ENCODE measurements at regions not wholly inside any gene's neighbourhood (a gene's known extent, or its start where the extent isn't known, plus 50 kb on each side); places are given as distances from the start of the nearest gene placed in this dataset.

DNA sequence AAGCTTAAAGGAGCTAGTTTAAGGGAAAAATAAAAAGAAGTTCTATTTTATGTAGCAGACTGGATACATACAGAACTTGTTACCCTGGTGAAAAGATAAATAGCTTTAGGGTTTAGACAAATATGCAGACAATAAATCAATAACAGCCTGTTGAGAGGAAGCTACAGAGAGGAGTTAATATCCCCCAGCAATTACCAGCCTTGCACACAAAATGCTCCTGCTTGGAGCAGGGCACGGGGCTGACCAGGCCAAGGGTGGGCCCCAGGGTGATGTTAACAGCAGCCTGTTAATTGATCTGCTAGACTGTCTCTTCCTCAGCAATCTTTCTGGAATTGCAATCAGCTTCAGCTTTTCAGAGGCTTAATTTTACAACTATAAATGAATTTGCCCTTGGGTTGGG, 125.1 kb upstream of the SOX4 start:
- H3K36me3 ChIP-seq, result no peaks in the 10 kb centered on the region
- no peaks in the 10 kb centered on the region for H3K27me3 ChIP-seq
- H3K9me3 ChIP-seq, result no peaks in the 10 kb centered on the region
- intact Hi-C loops (cut with DNase I), result no loop called here
- TF ChIP-seq POLR2AphosphoS5 (IDR thresholded peaks at IDR 0.05; ENCODE audit: insufficient read depth in 1 of 2, low read depth in 1 of 2), result no peak
- no peak for TF ChIP-seq POLR2A (IDR thresholded peaks at IDR 0.05)
- TF ChIP-seq, protein P1, sequence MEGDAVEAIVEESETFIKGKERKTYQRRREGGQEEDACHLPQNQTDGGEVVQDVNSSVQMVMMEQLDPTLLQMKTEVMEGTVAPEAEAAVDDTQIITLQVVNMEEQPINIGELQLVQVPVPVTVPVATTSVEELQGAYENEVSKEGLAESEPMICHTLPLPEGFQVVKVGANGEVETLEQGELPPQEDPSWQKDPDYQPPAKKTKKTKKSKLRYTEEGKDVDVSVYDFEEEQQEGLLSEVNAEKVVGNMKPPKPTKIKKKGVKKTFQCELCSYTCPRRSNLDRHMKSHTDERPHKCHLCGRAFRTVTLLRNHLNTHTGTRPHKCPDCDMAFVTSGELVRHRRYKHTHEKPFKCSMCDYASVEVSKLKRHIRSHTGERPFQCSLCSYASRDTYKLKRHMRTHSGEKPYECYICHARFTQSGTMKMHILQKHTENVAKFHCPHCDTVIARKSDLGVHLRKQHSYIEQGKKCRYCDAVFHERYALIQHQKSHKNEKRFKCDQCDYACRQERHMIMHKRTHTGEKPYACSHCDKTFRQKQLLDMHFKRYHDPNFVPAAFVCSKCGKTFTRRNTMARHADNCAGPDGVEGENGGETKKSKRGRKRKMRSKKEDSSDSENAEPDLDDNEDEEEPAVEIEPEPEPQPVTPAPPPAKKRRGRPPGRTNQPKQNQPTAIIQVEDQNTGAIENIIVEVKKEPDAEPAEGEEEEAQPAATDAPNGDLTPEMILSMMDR (IDR thresholded peaks at IDR 0.05), result no peak
- no peak overlapping the region for H3K4me3 ChIP-seq
- no peak overlapping the region for H3K27ac ChIP-seq
- H3K4me1 ChIP-seq, result no peaks in the 10 kb centered on the region
- DNase-seq (ENCODE audit: extremely low spot score in 2 of 2), result no peak

GRCh38 chr6:21469213-21469612, 124.3 kb upstream of the SOX4 start:
- Histone ChIP-seq H3K4me1 (no peaks in the 10 kb centered on the region), H3K4me3 (no peak overlapping the region), H3K27me3 (no peaks in the 10 kb centered on the region), H3K27ac (no peak overlapping the region), H3K9me3 (no peaks in the 10 kb centered on the region), H3K36me3 (no peaks in the 10 kb centered on the region)
- no peak for TF ChIP-seq POLR2A (IDR thresholded peaks at IDR 0.05)
- TF ChIP-seq, protein P1 (IDR thresholded peaks at IDR 0.05), result no peak
- no peak for TF ChIP-seq POLR2AphosphoS5 (IDR thresholded peaks at IDR 0.05; ENCODE audit: insufficient read depth in 1 of 2, low read depth in 1 of 2)
- intact Hi-C loops (cut with DNase I), result no loop called here
- DNase-seq (ENCODE audit: extremely low spot score in 2 of 2), result no peak

DNA sequence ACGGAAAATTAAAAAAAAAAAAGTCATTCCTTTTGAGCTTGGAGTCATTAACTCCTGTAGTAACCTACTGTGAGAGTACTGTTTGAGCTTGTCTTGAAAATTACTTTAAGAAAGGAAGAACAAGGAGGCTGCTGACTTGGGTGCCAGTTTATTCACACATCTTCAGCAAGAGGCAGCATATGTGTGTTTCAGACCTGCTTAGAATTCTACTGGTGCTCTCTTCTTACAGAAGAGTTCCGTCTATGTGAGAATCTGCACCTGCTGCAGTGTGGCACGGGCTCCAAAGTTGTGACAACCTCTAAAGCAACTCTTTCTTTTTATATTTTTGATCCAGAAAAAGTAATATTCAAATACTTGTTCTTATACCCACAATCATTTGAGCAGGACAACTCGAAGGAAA, 117.4 kb upstream of the SOX4 start:
- no peaks in the 10 kb centered on the region for H3K27me3 ChIP-seq
- intact Hi-C loops (cut with DNase I), result no loop called here
- peaks cover 16% of the 10 kb centered on the region for H3K4me1 ChIP-seq
- no peaks in the 10 kb centered on the region for H3K9me3 ChIP-seq
- DNase-seq (ENCODE audit: extremely low spot score in 2 of 2), result no peak
- no peaks in the 10 kb centered on the region for H3K36me3 ChIP-seq
- no peak overlapping the region for H3K27ac ChIP-seq
- TF ChIP-seq, protein P1 (IDR thresholded peaks at IDR 0.05), result no peak
- TF ChIP-seq POLR2AphosphoS5 (IDR thresholded peaks at IDR 0.05; ENCODE audit: insufficient read depth in 1 of 2, low read depth in 1 of 2), result no peak
- no peak for TF ChIP-seq POLR2A (IDR thresholded peaks at IDR 0.05)
- no peak overlapping the region for H3K4me3 ChIP-seq

- Histone ChIP-seq H3K27me3 (no peaks in the 10 kb centered on the region), H3K27ac (peak overlapping the region; percentile 50), H3K4me1 (peaks cover 16% of the 10 kb centered on the region), H3K36me3 (no peaks in the 10 kb centered on the region), H3K4me3 (no peak overlapping the region), H3K9me3 (no peaks in the 10 kb centered on the region)
- no peak for DNase-seq (ENCODE audit: extremely low spot score in 2 of 2)
- TF ChIP-seq POLR2A (IDR thresholded peaks at IDR 0.05) (no peak), POLR2AphosphoS5 (IDR thresholded peaks at IDR 0.05; ENCODE audit: insufficient read depth in 1 of 2, low read depth in 1 of 2) (no peak)
- TF ChIP-seq, protein P1 (IDR thresholded peaks at IDR 0.05), result no peak
- intact Hi-C loops (cut with DNase I), result no loop called here
Observed at GRCh38 chr6:21478411-21478810, 115.1 kb upstream of the SOX4 start.

DNA sequence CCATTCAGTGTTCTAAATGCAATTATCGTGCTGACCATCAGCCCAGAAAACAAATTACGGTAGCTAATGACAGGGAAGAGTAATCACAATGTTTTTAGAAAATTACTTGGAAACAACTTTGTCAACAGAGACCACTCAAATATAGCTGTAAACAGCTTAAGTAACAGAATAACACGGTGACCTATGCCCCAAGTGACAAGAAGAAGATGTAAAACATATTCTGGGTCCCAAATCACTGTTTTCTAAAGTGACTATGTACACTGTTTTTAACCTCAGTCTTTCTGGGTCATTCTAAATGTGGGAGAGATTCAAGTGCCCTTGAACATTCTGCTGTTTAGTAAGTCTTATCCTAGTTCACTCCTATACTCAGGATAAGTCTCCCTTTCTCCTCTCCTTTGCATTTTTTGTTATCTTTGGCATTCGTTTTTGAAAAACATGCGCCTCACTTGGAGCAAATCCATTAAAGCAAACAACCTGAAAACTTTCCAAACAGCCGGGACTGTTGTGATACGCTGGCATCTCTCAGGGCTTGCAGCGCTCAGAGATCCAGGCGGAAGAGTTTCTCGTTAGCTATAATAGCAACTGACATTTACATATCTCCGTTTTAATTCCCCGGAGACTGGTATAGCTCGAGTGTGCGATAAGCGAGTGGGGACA, 114.5 kb upstream of the SOX4 start:
- Histone ChIP-seq H3K4me1 (peaks cover 16% of the 10 kb centered on the region), H3K27me3 (no peaks in the 10 kb centered on the region), H3K27ac (peak overlapping the region; percentile 55), H3K36me3 (no peaks in the 10 kb centered on the region), H3K4me3 (peak overlapping the region; percentile 20 to 21), H3K9me3 (no peaks in the 10 kb centered on the region)
- TF ChIP-seq POLR2AphosphoS5 (IDR thresholded peaks at IDR 0.05; ENCODE audit: insufficient read depth in 1 of 2, low read depth in 1 of 2) (no peak), POLR2A (IDR thresholded peaks at IDR 0.05) (no peak)
- TF ChIP-seq, protein P1 (IDR thresholded peaks at IDR 0.05), result no peak
- intact Hi-C loops (cut with DNase I), result no loop called here
- DNase-seq (ENCODE audit: extremely low spot score in 2 of 2), result no peak
